NCI-H1092 treated with DMSO at 0.1 percent for 48 hours (cell line): ENCODE measurements at regions not wholly inside any gene's neighbourhood (a gene's known extent, or its start where the extent isn't known, plus 50 kb on each side); places are given as distances from the start of the nearest gene placed in this dataset.

ENCODE experiments used
- DNase-seq: peaks from one replicate; lab custom pipeline; 2025; lab: John Stamatoyannopoulos, UW

GRCh38 chr6:44062771-44063560 lies 64.3 kb downstream of the MRPL14 start:
- DNase-seq, result no peak

GRCh38 chr6:44062105-44062770 lies 65.0 kb downstream of the MRPL14 start:
- no peak for DNase-seq

GRCh38 chr6:44061375-44062104 lies 65.7 kb downstream of the MRPL14 start:
- DNase-seq, result no peak

- DNase-seq, result no peak
Observed at GRCh38 chr6:44060612-44061374, 66.5 kb downstream of the MRPL14 start.

- no peak for DNase-seq
Observed at GRCh38 chr6:44059359-44060346, 67.6 kb downstream of the MRPL14 start.

GRCh38 chr6:44058617-44059358 lies 68.5 kb downstream of the MRPL14 start:
- DNase-seq, result no peak

- DNase-seq, result no peak
Observed at GRCh38 chr6:44057931-44058616, 69.2 kb downstream of the MRPL14 start.

GRCh38 chr6:44057238-44057930 lies 69.9 kb downstream of the MRPL14 start:
- no peak for DNase-seq

- no peak for DNase-seq
Observed at GRCh38 chr6:44056392-44057237, 70.6 kb downstream of the MRPL14 start.

GRCh38 chr6:44054721-44055559 lies 72.3 kb downstream of the MRPL14 start:
- no peak for DNase-seq

- no peak for DNase-seq
Observed at GRCh38 chr6:44053760-44054556, 73.3 kb downstream of the MRPL14 start.

GRCh38 chr6:44053106-44053756 lies 74.0 kb downstream of the MRPL14 start:
- no peak for DNase-seq

GRCh38 chr6:44052419-44053023 lies 74.7 kb downstream of the MRPL14 start:
- DNase-seq, result no peak

GRCh38 chr6:44051515-44051914 lies 75.7 kb downstream of the MRPL14 start:
- DNase-seq, result no peak

GRCh38 chr6:44050872-44051505 lies 76.3 kb downstream of the MRPL14 start:
- no peak for DNase-seq
